NB4 (cell line): ENCODE measurements at regions not wholly inside any gene's neighbourhood (a gene's known extent, or its start where the extent isn't known, plus 50 kb on each side); places are given as distances from the start of the nearest gene placed in this dataset.

Experiments
- CTCF ChIP-seq: IDR thresholded peaks from one replicate; pipeline ENCODE4 v1.5.1; 2012; ENCODE audit warnings: low read depth, low read length
- MAX ChIP-seq: IDR thresholded peaks from 2 replicates; pipeline ENCODE4 v1.6.1; 2011; ENCODE audit warnings: low read depth, low read length

- TF ChIP-seq MAX = no peak
- no peak for TF ChIP-seq CTCF
Measured at GRCh38 chr17:64772845-64773299, 110.8 kb upstream of the SMURF2 start.
